Endodermal cell (in vitro differentiated cells): ENCODE measurements at regions not wholly inside any gene's neighbourhood (a gene's known extent, or its start where the extent isn't known, plus 50 kb on each side); places are given as distances from the start of the nearest gene placed in this dataset.

Experiments used
- DNase-seq: peaks from one replicate; pipeline ENCODE4 v3.0.0-alpha.2; 2017
- H3K27ac ChIP-seq: 2 replicates; pipeline ENCODE4 v1.5.1; 2013; ENCODE audit warnings: mild to moderate bottlenecking, low read depth, low read length, moderate library complexity
- H3K27me3 ChIP-seq: 2 replicates; pipeline ENCODE4 v1.6.1; 2013; ENCODE audit warnings: mild to moderate bottlenecking, low read length, moderate library complexity; ENCODE audit not compliant: insufficient read depth, control insufficient read depth, poor library complexity, severe bottlenecking
- H3K36me3 ChIP-seq: 2 replicates; pipeline ENCODE4 v1.7.0; 2013; ENCODE audit warnings: mild to moderate bottlenecking, low read length, moderate library complexity; ENCODE audit not compliant: control insufficient read depth, insufficient read depth
- H3K4me1 ChIP-seq: one replicate; pipeline ENCODE4 v1.7.0; 2013; ENCODE audit warnings: low read length; ENCODE audit not compliant: control insufficient read depth, insufficient read depth
- H3K4me3 ChIP-seq: 2 replicates; pipeline ENCODE4 v1.5.1; 2013; ENCODE audit warnings: mild to moderate bottlenecking, low read length, moderate library complexity
- H3K9ac ChIP-seq: 2 replicates; pipeline ENCODE4 v1.6.1; 2013; ENCODE audit warnings: mild to moderate bottlenecking, low read length, moderate library complexity; ENCODE audit not compliant: poor library complexity, severe bottlenecking; ENCODE audit errors: extremely low read depth
- H3K9me3 ChIP-seq: 2 replicates; pipeline ENCODE4 v1.6.1; 2013; ENCODE audit warnings: mild to moderate bottlenecking, low read length, moderate library complexity; ENCODE audit not compliant: control insufficient read depth
- H3K27ac Mint-ChIP-seq: 2 replicates; pipeline ENCODE4 v1.8.0; 2020; ENCODE audit warnings: mixed read lengths
- H3K27me3 Mint-ChIP-seq: 2 replicates; pipeline ENCODE4 v1.8.0; 2021; ENCODE audit warnings: mild to moderate bottlenecking, mixed read lengths; ENCODE audit not compliant: insufficient read depth
- H3K36me3 Mint-ChIP-seq: 2 replicates; pipeline ENCODE4 v1.8.0; 2020; ENCODE audit warnings: low read depth, mixed read lengths
- H3K4me1 Mint-ChIP-seq: 2 replicates; pipeline ENCODE4 v1.8.0; 2020; ENCODE audit warnings: mixed read lengths
- H3K4me3 Mint-ChIP-seq: 2 replicates; pipeline ENCODE4 v1.8.0; 2020; ENCODE audit warnings: mild to moderate bottlenecking, moderate library complexity, mixed read lengths
- H3K9me3 Mint-ChIP-seq: 2 replicates; pipeline ENCODE4 v1.8.0; 2020; ENCODE audit warnings: mild to moderate bottlenecking, mixed read lengths
- CTCF ChIP-seq: fragments of 200-600 bp; sonication (generic); conservative IDR thresholded peaks from 2 replicates; pipeline ENCODE4 v1.5.0; 2021; ENCODE audit warnings: antibody characterized with exemption, mild to moderate bottlenecking
- WGBS, 2 experiments: methylation state at CpG; one replicate each; pipeline versions ENCODE4 v1.1.5 to v1.1.7; 2013; ENCODE audit warnings: missing lambda C conversion rate in 2 of 2, mixed read lengths in 1 of 2; ENCODE audit not compliant: insufficient coverage in 1 of 2, insufficient read length in 1 of 2; 5-methylcytosine and 5-hydroxymethylcytosine counted together

GRCh38 chr2:207419331-207419730, 110.4 kb upstream of the CREB1 start:
- H3K27ac ChIP-seq = no peak overlapping the region
- Mint-ChIP-seq H3K27me3 (no peaks in the 10 kb centered on the region), H3K4me1 (peaks cover 16% of the 10 kb centered on the region), H3K36me3 (no peaks in the 10 kb centered on the region), H3K9me3 (no peaks in the 10 kb centered on the region), H3K4me3 (no peak overlapping the region), H3K27ac (no peak overlapping the region)
- no peaks in the 10 kb centered on the region for H3K9me3 ChIP-seq
- H3K36me3 ChIP-seq = no peaks in the 10 kb centered on the region
- 94 to 95% methylated on average over 2 to 4 of the region's 4 CpGs for WGBS, 2 experiments
- no peak for DNase-seq
- no peaks in the 10 kb centered on the region for H3K27me3 ChIP-seq
- no peak overlapping the region for H3K4me3 ChIP-seq
- no peaks in the 10 kb centered on the region for H3K4me1 ChIP-seq
- H3K9ac ChIP-seq = no peak overlapping the region
- TF ChIP-seq CTCF = no peak

- no peak for DNase-seq
- H3K9ac ChIP-seq = no peak overlapping the region
- H3K27ac Mint-ChIP-seq = no peak overlapping the region
- 90 to 95% methylated on average over 11 to 12 of the region's 12 CpGs for WGBS, 2 experiments
- no peaks in the 10 kb centered on the region for H3K9me3 ChIP-seq
- no peak overlapping the region for H3K4me3 Mint-ChIP-seq
- TF ChIP-seq CTCF = no peak
- no peaks in the 10 kb centered on the region for H3K27me3 Mint-ChIP-seq
- H3K27ac ChIP-seq = no peak overlapping the region
- H3K27me3 ChIP-seq = no peaks in the 10 kb centered on the region
- H3K36me3 Mint-ChIP-seq = no peaks in the 10 kb centered on the region
- no peak overlapping the region for H3K4me3 ChIP-seq
- H3K4me1 Mint-ChIP-seq = peaks cover 9% of the 10 kb centered on the region
- H3K9me3 Mint-ChIP-seq = no peaks in the 10 kb centered on the region
- H3K36me3 ChIP-seq = no peaks in the 10 kb centered on the region
- H3K4me1 ChIP-seq = no peaks in the 10 kb centered on the region
Measured at GRCh38 chr2:207421671-207422070, 108.1 kb upstream of the CREB1 start.

- no peak overlapping the region for H3K4me3 Mint-ChIP-seq
- no peaks in the 10 kb centered on the region for H3K9me3 Mint-ChIP-seq
- Histone ChIP-seq H3K36me3 (no peaks in the 10 kb centered on the region), H3K9me3 (no peaks in the 10 kb centered on the region), H3K27me3 (no peaks in the 10 kb centered on the region), H3K4me3 (no peak overlapping the region), H3K27ac (no peak overlapping the region), H3K4me1 (no peaks in the 10 kb centered on the region), H3K9ac (no peak overlapping the region)
- H3K27ac Mint-ChIP-seq = no peak overlapping the region
- DNase-seq = no peak
- WGBS, 2 experiments = 94 to 100% methylated on average over 3 of the region's 3 CpGs
- H3K36me3 Mint-ChIP-seq = no peaks in the 10 kb centered on the region
- H3K4me1 Mint-ChIP-seq = peaks cover 5% of the 10 kb centered on the region
- H3K27me3 Mint-ChIP-seq = no peaks in the 10 kb centered on the region
- no peak for TF ChIP-seq CTCF
Measured at GRCh38 chr2:207422380-207422779, 107.4 kb upstream of the CREB1 start.
